ENCODE measurements at regions not wholly inside any gene's neighbourhood (a gene's known extent, or its start where the extent isn't known, plus 50 kb on each side); places are given as distances from the start of the nearest gene placed in this dataset.

DNA sequence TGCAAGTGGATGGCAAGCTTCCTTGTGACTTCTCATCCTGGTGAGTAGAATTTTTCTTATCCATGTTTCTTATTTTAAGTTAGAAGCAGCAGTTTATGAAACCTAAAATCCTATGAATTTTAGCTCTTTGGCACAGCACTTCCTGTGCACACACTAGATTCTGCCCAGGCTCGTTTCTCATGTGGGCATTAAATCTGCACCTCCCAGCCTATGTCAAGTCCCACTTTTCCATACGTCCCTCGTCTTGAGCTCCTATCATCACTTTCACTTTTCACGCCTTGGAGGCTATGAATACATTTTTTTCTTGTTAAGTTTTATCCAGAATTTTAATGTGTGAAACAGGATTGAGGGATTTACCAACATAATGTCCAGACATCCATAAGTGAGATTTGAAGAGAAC lies 142.1 kb downstream of the MRPS6 start:
- no peak overlapping the region for H4K8ac ChIP-seq (ENCODE audit: extremely low read depth, insufficient read depth, low read length)
- DNase-seq (ENCODE audit: low read depth in 1 of 2, low spot score in 2 of 2) (no peak), FAIRE-seq (no peak)
- H4K91ac ChIP-seq (replicated peaks; ENCODE audit: insufficient read length, low read length), result no peak overlapping the region
- H3K79me2 ChIP-seq (ENCODE audit: control insufficient read depth in 1 of 2, insufficient read depth in 2 of 2, low read length in 2 of 2), result no peaks in the 10 kb centered on the region
- peaks cover 0 to 4% of the 10 kb centered on the region in 2 experiments; a peak in 1 of 4 replicates for H3K9me3 ChIP-seq (ENCODE audit: insufficient read depth in 2 of 2, low read depth in 1 of 2, low read length in 1 of 2)
- H3K14ac ChIP-seq (ENCODE audit: insufficient read length), result no peak overlapping the region
- no peak overlapping the region for H2BK20ac ChIP-seq (ENCODE audit: low read length)
- H3K27me3 ChIP-seq (replicated peaks in 1 of 4; ENCODE audit: control insufficient read depth in 3 of 4, extremely low read depth in 1 of 4, insufficient read depth in 3 of 4, low read length in 3 of 4), result no peaks in the 10 kb centered on the region
- H3K27ac ChIP-seq (ENCODE audit: low read depth, low read length), result no peak overlapping the region
- no peak overlapping the region for H3K56ac ChIP-seq (replicated peaks; ENCODE audit: insufficient read length, low read depth, low read length)
- no peaks in the 10 kb centered on the region for H3K4me1 ChIP-seq (replicated peaks in 1 of 4; ENCODE audit: control insufficient read depth in 3 of 4, insufficient read depth in 4 of 4, low read length in 3 of 4)
- H2BK120ac ChIP-seq (replicated peaks; ENCODE audit: low read depth, low read length), result no peak overlapping the region
- H3K18ac ChIP-seq (ENCODE audit: extremely low read depth, low read length), result no peak overlapping the region
- no peak for TF ChIP-seq PHF8 (conservative IDR thresholded peaks at IDR 0.05; ENCODE audit: low read depth, low read length)
- H2BK15ac ChIP-seq (ENCODE audit: low read length), result no peak overlapping the region
- H2AK5ac ChIP-seq (ENCODE audit: low read depth, low read length), result no peak overlapping the region
- H2AFZ ChIP-seq (ENCODE audit: low read length), result no peak overlapping the region
- H4K20me1 ChIP-seq (replicated peaks in 1 of 2; ENCODE audit: control insufficient read depth in 1 of 2, insufficient read depth in 2 of 2, low read length in 2 of 2), result no peaks in the 10 kb centered on the region
- POLR2A ChIA-PET (ENCODE audit: partially characterized antibody), result interaction anchor here (1.2 kb wide), 1 partner anchor 141 kb away, joined by 3 read pairs; no protein-coding TSS in a partner anchor
- H3K23me2 ChIP-seq (ENCODE audit: low read depth, low read length), result no peaks in the 10 kb centered on the region
- H3K4ac ChIP-seq (replicated peaks; ENCODE audit: insufficient read length, low read depth, low read length), result no peak overlapping the region
- no peak overlapping the region for H3K4me2 ChIP-seq (ENCODE audit: insufficient read depth in 1 of 2, low read depth in 2 of 2, low read length in 2 of 2)
- no peak overlapping the region for H3K4me3 ChIP-seq (ENCODE audit: extremely low read depth in 1 of 4, insufficient read depth in 2 of 4, low read depth in 3 of 4, low read length in 4 of 4)
- H4K5ac ChIP-seq (ENCODE audit: insufficient read length, low read depth, low read length), result no peak overlapping the region
- 90% methylated on average over 4 of the region's 4 CpGs; no CpG with 5 or more reads in 1 of the 2 experiments for WGBS, 2 experiments (ENCODE audit: extremely low coverage in 1 of 2, insufficient coverage in 1 of 2, insufficient read length in 1 of 2, insufficient replicate concordance in 2 of 2, low coverage in 1 of 2, low lambda C conversion rate in 2 of 2, missing lambda C conversion rate in 1 of 2)
- H3K9ac ChIP-seq (replicated peaks in 1 of 4; ENCODE audit: extremely low read depth in 1 of 4, low read depth in 3 of 4, low read length in 3 of 4), result no peak overlapping the region
- CTCF ChIA-PET (ENCODE audit: partially characterized antibody), result interaction anchor here (1.0 to 2.0 kb wide), 2 partner anchors 13 to 291 kb away, joined by 3 to 4 read pairs; no protein-coding TSS in a partner anchor
- H3K79me1 ChIP-seq (ENCODE audit: low read depth, low read length), result no peaks in the 10 kb centered on the region
- no peak overlapping the region for H2BK5ac ChIP-seq (ENCODE audit: low read depth, low read length)
- H3K23ac ChIP-seq (ENCODE audit: insufficient read length), result no peak overlapping the region
- H3K36me3 ChIP-seq (ENCODE audit: control insufficient read depth in 2 of 4, insufficient read depth in 4 of 4, low read length in 3 of 4), result no peaks in the 10 kb centered on the region
- H2BK12ac ChIP-seq (ENCODE audit: low read depth, low read length), result no peak overlapping the region

All from H1 (cell line).